Duodenal mucosa (tissue), 2 donors: ENCODE measurements at regions not wholly inside any gene's neighbourhood (a gene's known extent, or its start where the extent isn't known, plus 50 kb on each side); places are given as distances from the start of the nearest gene placed in this dataset.

Experiments
- H3K27ac ChIP-seq: one replicate; pipeline ENCODE4 v1.7.0; 2013; ENCODE audit warnings: low read depth, low read length
- H3K27me3 ChIP-seq, 2 donors: one replicate each; pipeline ENCODE4 v1.7.0; 2013; ENCODE audit warnings: low read length in 2 of 2, control low read depth in 1 of 2; ENCODE audit not compliant: insufficient read depth in 2 of 2, control insufficient read depth in 1 of 2
- H3K36me3 ChIP-seq, 2 donors: one replicate each; pipeline ENCODE4 v1.7.0; 2013; ENCODE audit warnings: low read length in 2 of 2, control low read depth in 1 of 2; ENCODE audit not compliant: insufficient read depth in 2 of 2, control insufficient read depth in 1 of 2
- H3K4me1 ChIP-seq, 2 donors: one replicate each; pipeline ENCODE4 v1.7.0; 2013; ENCODE audit warnings: low read length in 2 of 2, control low read depth in 1 of 2; ENCODE audit not compliant: insufficient read depth in 2 of 2, control insufficient read depth in 1 of 2
- H3K4me3 ChIP-seq, 2 donors: one replicate each; pipeline ENCODE4 v1.7.0; 2013; ENCODE audit warnings: low read length in 2 of 2, low read depth in 1 of 2
- H3K9ac ChIP-seq, 2 donors: one replicate each; pipeline ENCODE4 v1.7.0; 2013; ENCODE audit warnings: low read length in 2 of 2, low read depth in 1 of 2
- H3K9me3 ChIP-seq, 2 donors: one replicate each; pipeline ENCODE4 v1.7.0; 2013; ENCODE audit warnings: low read length in 2 of 2, control low read depth in 1 of 2; ENCODE audit not compliant: control insufficient read depth in 1 of 2

DNA sequence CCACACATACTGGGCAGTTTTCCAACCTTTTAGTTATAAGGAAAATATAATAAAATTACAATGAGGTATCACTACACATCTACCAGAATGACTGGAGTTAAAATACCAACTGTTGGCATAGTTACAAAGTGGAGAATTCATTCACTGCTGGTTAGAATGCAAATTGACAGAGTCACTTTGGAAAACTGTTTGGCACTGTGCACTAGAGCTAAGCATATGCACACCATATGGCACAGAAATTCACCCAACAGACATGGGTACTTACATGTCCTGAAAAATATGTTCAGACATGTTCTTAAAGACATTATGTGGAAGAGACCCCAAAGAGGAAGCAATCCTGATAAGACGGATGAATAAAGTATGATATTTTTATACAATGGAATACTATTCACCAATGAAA is 686.1 kb upstream of the RAB6C start:
- H3K4me1 ChIP-seq: no peaks in the 10 kb centered on the region
- no peaks in the 10 kb centered on the region for H3K9me3 ChIP-seq
- no peaks in the 10 kb centered on the region for H3K27me3 ChIP-seq
- H3K4me3 ChIP-seq: no peak overlapping the region
- H3K9ac ChIP-seq: no peak overlapping the region
- H3K36me3 ChIP-seq: no peaks in the 10 kb centered on the region
- no peak overlapping the region for H3K27ac ChIP-seq

DNA sequence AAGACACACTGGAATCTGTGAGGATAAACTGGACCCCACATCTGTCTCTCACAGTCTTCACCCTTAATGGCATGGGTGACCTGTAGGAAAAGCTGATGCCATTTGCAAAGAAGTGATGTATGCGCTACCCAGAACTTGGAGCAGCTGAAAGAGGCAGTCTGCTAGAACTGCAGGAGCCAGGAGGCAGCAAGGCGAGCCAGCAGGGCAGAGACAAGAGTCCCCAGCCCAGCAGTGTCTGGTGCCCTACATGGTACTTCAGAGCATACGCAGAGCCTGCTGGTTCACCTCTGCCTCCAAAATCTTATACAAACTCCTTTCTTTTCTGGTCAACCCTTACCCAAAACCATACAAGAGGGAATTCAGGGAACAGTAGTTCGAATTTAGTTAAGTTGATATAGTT is 683.1 kb upstream of the RAB6C start:
- H3K27ac ChIP-seq: no peak overlapping the region

DNA sequence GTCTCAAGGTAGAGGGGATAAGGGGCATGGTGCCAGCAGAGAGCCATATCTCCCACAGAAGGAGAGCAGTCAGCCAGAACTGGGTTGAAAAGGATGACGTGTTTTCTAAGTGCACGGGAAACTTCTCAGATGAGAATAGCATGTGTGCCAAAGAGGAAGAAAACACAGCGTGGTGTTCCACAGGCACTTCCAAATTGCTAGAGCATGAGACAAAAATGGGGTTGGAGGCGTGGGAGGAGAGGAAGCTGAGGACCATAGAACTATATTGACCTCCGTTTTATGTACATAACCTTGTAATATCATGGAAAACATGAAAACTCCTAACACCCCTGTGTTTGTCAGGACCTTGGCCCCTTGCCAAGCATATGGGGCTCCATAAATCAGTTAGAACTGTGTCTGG is 682.7 kb upstream of the RAB6C start:
- Histone ChIP-seq H3K4me3 (no peak overlapping the region), H3K27ac (no peak overlapping the region), H3K27me3 (no peaks in the 10 kb centered on the region), H3K9ac (no peak overlapping the region), H3K36me3 (no peaks in the 10 kb centered on the region), H3K4me1 (no peaks in the 10 kb centered on the region), H3K9me3 (no peaks in the 10 kb centered on the region)

More for the DNA sequence above, 683.1 kb upstream of the RAB6C start:
- Histone ChIP-seq H3K9me3 (no peaks in the 10 kb centered on the region), H3K9ac (no peak overlapping the region), H3K4me3 (no peak overlapping the region), H3K27me3 (no peaks in the 10 kb centered on the region), H3K4me1 (no peaks in the 10 kb centered on the region), H3K36me3 (no peaks in the 10 kb centered on the region)

DNA sequence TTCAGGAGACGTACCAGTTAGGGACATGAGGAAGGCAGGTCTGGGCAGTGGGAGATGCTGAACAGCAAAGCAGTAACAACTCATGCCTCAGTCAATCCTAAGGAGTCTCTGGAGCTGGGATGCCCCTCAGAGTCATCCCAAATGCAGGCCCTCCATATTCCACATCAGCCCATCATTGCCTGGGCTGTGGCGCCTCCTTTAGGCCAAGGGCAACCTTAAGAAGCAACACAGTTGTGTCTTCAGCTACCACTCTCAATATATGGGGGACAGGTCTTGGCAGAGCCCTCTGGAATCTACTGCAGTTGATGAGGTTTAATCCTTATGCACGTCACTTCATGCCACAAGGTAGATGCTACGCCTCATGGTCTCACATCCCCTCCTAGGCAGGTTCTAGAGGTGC is 682.0 kb upstream of the RAB6C start:
- no peaks in the 10 kb centered on the region for H3K27me3 ChIP-seq
- H3K4me3 ChIP-seq: no peak overlapping the region
- no peak overlapping the region for H3K9ac ChIP-seq
- H3K4me1 ChIP-seq: no peaks in the 10 kb centered on the region
- no peaks in the 10 kb centered on the region for H3K36me3 ChIP-seq
- H3K9me3 ChIP-seq: no peaks in the 10 kb centered on the region
- no peak overlapping the region for H3K27ac ChIP-seq

DNA sequence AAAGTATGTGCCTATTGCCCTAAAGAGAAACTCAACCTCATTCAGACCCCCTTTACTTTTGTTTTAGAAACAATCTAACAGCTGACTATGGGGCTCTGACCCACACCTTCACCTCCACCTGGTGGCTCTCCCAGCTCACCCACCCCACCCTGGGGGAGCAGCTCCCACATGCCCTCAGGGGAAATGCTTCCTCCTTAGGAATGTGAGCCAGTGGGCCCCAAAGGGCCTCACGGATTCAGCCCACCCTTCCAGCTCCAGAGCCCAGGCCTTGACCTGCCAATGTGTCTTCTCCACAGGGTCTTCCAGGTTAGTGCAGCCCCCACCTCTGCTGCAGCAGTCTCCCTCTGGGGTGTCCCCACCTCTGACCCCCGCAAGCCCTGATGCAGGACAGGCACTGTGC is 680.1 kb upstream of the RAB6C start:
- Histone ChIP-seq H3K4me3 (no peak overlapping the region), H3K9ac (no peak overlapping the region), H3K36me3 (no peaks in the 10 kb centered on the region), H3K27me3 (no peaks in the 10 kb centered on the region), H3K4me1 (no peaks in the 10 kb centered on the region), H3K9me3 (no peaks in the 10 kb centered on the region), H3K27ac (no peak overlapping the region)

DNA sequence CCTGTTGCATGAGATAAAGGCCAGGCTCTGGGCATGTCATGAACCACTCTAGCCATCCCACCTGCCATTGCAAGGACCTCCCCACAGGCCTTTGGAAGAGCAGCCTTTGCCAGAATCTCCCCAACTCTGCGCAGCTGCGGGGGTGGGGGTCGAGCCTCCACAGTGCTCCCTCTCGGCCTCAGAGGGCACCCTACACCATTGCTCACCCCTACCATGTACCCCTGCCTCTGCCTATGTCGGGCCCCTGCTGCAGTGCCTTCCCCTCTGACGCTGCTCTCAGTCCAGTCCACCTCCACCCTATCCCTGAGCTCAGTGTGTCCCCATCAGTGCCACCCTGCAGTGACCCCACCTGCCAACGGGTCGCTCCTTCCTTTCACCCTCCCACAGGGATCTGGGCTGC is 679.7 kb upstream of the RAB6C start:
- no peaks in the 10 kb centered on the region for H3K36me3 ChIP-seq
- H3K27ac ChIP-seq: no peak overlapping the region
- no peaks in the 10 kb centered on the region for H3K4me1 ChIP-seq
- no peak overlapping the region for H3K4me3 ChIP-seq
- no peaks in the 10 kb centered on the region for H3K27me3 ChIP-seq
- H3K9me3 ChIP-seq: no peaks in the 10 kb centered on the region
- no peak overlapping the region for H3K9ac ChIP-seq

DNA sequence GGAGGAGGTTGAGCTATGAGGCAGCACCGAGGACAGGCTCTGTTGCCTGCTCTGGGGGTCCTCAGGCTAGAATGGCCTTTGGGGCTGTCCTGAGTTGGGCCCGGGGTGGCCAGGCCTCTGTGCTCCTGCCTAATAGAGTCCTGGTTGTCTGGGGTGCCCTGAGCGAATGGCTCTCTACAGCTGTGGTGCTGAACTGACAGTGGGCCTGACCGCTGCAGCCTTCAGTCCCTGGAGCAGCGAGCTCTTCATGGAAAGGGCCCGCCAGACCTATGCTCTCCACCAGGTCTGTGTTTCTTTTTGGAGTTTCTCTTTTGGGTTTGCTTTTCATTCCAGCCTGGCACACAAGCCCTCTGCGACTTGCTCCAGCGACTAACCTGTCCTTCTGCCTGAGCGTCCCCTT is 679.0 kb upstream of the RAB6C start:
- Histone ChIP-seq H3K9me3 (no peaks in the 10 kb centered on the region), H3K4me3 (no peak overlapping the region), H3K27ac (no peak overlapping the region), H3K9ac (no peak overlapping the region), H3K4me1 (no peaks in the 10 kb centered on the region), H3K27me3 (no peaks in the 10 kb centered on the region), H3K36me3 (no peaks in the 10 kb centered on the region)

DNA sequence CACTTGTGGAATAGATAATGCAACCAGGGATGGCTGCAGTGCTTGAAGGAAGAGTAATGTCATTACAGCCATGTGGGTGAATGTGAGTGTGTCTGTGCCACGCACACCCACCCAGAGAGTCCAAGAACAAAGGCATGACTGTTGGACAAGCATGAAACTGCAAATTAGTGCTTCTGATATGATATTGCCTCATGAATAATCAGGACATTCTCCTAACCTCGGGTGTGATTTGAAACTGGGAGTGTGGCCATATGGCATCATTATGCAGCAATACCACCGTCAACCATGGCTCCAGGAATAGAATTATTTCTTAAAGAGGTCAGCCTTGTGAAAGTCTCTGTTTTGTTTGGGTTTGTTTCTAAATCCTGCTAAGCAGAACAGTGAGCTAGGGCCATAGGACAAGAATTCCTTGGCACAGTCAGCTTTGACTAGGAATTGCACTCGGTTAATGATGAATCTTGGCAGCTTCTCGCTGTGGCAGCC is 678.0 kb upstream of the RAB6C start:
- Histone ChIP-seq H3K27me3 (no peaks in the 10 kb centered on the region), H3K36me3 (no peaks in the 10 kb centered on the region), H3K9ac (no peak overlapping the region), H3K9me3 (no peaks in the 10 kb centered on the region), H3K27ac (no peak overlapping the region), H3K4me1 (no peaks in the 10 kb centered on the region), H3K4me3 (no peak overlapping the region)

DNA sequence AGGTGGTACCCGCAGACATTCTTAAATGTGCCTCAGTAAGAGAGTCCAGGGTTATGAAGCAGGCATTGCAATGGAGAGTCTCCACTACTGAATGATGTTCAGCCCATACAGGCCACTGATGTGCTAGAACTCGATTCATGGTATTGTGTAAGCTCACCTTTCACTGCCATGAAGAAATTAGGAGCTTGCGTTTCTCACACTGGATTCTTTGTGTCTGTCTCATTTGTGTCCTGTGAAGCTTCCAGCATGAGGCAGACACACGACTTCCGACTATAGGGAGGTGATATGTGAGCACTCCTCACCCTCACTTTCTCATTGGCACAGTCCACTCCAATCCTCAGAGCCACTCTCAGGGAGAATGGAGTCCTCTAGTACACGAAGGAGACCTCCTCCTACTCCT is 677.4 kb upstream of the RAB6C start:
- Histone ChIP-seq H3K27ac (no peak overlapping the region), H3K4me3 (no peak overlapping the region), H3K4me1 (no peaks in the 10 kb centered on the region), H3K9me3 (no peaks in the 10 kb centered on the region), H3K36me3 (no peaks in the 10 kb centered on the region), H3K9ac (no peak overlapping the region), H3K27me3 (no peaks in the 10 kb centered on the region)

DNA sequence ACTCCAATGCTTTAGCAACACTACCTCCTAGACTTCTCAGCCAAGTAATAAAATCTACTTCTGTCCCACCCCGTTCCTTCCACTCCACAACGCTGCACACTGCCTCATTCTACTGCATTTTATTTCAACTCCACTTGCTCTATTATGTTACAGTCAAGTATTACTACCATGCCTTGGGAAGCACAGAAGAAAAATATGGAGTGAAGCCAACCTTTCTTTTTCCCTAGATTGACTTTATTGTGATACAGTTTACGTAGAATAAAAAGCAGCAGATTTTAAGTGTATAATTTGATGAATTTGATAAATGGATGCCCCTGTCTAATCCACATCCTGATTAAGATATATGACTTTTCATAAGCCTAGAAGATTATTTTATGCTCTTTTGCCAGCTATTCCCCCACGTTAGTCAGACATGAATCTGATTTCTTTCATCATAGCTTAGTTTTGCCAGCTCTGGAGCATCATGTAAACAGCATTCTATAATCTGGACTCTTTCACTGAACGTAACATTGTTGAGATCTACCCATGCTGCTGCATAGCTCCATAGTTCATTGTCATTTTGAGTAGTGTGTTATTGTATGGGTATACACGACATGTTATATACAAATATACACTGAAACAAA is 676.8 kb upstream of the RAB6C start:
- H3K4me1 ChIP-seq: no peaks in the 10 kb centered on the region
- H3K9ac ChIP-seq: no peak overlapping the region
- H3K9me3 ChIP-seq: no peaks in the 10 kb centered on the region
- H3K36me3 ChIP-seq: no peaks in the 10 kb centered on the region
- H3K27me3 ChIP-seq: no peaks in the 10 kb centered on the region
- H3K27ac ChIP-seq: no peak overlapping the region
- H3K4me3 ChIP-seq: no peak overlapping the region

DNA sequence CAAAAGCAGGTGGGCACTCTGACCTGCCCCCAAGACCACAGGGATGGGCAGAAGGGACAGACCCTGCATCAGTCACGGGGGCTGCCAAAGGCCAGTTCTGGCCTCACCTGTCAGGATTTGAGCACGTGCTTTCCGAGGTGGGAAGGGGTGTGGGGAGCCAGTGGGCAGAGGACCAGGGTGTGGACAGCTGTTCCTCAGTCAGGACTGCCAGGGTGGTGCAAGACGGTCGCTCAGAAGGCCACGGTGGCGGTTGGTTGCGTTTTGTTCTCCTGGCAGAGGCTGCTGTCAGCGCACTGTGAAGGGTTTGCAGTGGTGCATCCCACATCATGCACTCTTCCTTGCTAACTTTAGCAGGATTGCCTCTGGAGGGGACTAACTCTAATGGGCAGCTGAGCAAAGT is 665.3 kb upstream of the RAB6C start:
- Histone ChIP-seq H3K27ac (no peak overlapping the region), H3K4me3 (no peak overlapping the region), H3K27me3 (no peaks in the 10 kb centered on the region), H3K36me3 (no peaks in the 10 kb centered on the region), H3K9me3 (no peaks in the 10 kb centered on the region), H3K4me1 (no peaks in the 10 kb centered on the region), H3K9ac (no peak overlapping the region)
